ENCODE measurements at regions not wholly inside any gene's neighbourhood (a gene's known extent, or its start where the extent isn't known, plus 50 kb on each side); places are given as distances from the start of the nearest gene placed in this dataset.
"Not testable (repeated sequence)": the region's sequence is repeated elsewhere in the genome, so short reads cannot be mapped to it uniquely, and the experiment has no call there.

GRCh38 chr16:48668184-48668583 is 58.2 kb upstream of the N4BP1 start:
- TF ChIP-seq CTCF (IDR thresholded peaks at IDR 0.05 in 4 of 5, conservative IDR thresholded peaks at IDR 0.05 in 1 of 5); POLR2A (IDR thresholded peaks at IDR 0.05): not testable (repeated sequence)

All from gastrocnemius medialis (tissue), 4 donors.